Gastroesophageal sphincter (tissue), 3 donors: ENCODE measurements at regions not wholly inside any gene's neighbourhood (a gene's known extent, or its start where the extent isn't known, plus 50 kb on each side); places are given as distances from the start of the nearest gene placed in this dataset.

Source experiments
- POLR2A ChIP-seq, 2 donors: fragments of 450-650 bp; IDR thresholded peaks; one replicate each; pipeline ENCODE4 v1.6.1; 2017; ENCODE audit warnings: antibody characterized with exemption in 2 of 2, mild to moderate bottlenecking in 2 of 2, moderate library complexity in 1 of 2
- POLR2AphosphoS5 ChIP-seq: sonication (generic); formaldehyde crosslinking; IDR thresholded peaks from one replicate; pipeline ENCODE4 v1.6.1; 2017; ENCODE audit warnings: antibody characterized with exemption
- TF ChIP-seq, protein P1 (sequence below), 4 experiments: fragments of 200-600 bp in 2 of 4; fragments of 450-650 bp in 2 of 4; sonication (generic) in 1 of 4; IDR thresholded peaks; one replicate each; pipeline ENCODE4 v1.5.1; 2017 to 2019; ENCODE audit warnings: antibody characterized with exemption in 4 of 4, mild to moderate bottlenecking in 2 of 4, moderate library complexity in 2 of 4

GRCh38 chr21:17051054-17051453, 461.8 kb upstream of the CXADR start:
- TF ChIP-seq, protein P1, sequence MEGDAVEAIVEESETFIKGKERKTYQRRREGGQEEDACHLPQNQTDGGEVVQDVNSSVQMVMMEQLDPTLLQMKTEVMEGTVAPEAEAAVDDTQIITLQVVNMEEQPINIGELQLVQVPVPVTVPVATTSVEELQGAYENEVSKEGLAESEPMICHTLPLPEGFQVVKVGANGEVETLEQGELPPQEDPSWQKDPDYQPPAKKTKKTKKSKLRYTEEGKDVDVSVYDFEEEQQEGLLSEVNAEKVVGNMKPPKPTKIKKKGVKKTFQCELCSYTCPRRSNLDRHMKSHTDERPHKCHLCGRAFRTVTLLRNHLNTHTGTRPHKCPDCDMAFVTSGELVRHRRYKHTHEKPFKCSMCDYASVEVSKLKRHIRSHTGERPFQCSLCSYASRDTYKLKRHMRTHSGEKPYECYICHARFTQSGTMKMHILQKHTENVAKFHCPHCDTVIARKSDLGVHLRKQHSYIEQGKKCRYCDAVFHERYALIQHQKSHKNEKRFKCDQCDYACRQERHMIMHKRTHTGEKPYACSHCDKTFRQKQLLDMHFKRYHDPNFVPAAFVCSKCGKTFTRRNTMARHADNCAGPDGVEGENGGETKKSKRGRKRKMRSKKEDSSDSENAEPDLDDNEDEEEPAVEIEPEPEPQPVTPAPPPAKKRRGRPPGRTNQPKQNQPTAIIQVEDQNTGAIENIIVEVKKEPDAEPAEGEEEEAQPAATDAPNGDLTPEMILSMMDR (IDR thresholded peaks at IDR 0.05) = no peak
- no peak for TF ChIP-seq POLR2A (IDR thresholded peaks at IDR 0.05)
- TF ChIP-seq POLR2AphosphoS5 = no peak
